ENCODE measurements at regions not wholly inside any gene's neighbourhood (a gene's known extent, or its start where the extent isn't known, plus 50 kb on each side); places are given as distances from the start of the nearest gene placed in this dataset.

DNA sequence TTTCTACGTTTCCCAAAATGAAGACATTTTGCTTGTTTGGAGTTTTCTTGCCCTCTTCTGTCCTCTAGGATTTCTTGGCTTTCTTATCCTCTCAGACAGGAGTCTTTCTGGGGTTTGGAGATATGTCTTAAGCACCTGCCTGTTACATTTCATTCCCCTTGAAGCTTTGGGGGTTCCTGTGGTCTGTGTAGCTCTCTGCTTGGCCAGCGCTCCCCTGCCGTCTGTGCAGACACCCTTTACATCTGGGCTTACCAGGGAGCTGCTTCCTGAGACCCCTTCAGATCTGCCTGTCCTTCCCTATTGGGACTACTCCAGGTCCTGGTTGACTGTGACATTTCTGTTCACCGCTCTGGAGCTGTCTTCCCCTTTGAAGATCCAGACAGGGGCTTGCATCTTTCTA is 171.9 kb upstream of the CSF3R start:
- no peak for TF ChIP-seq POLR2A (IDR thresholded peaks at IDR 0.05)
- TF ChIP-seq, protein P1, sequence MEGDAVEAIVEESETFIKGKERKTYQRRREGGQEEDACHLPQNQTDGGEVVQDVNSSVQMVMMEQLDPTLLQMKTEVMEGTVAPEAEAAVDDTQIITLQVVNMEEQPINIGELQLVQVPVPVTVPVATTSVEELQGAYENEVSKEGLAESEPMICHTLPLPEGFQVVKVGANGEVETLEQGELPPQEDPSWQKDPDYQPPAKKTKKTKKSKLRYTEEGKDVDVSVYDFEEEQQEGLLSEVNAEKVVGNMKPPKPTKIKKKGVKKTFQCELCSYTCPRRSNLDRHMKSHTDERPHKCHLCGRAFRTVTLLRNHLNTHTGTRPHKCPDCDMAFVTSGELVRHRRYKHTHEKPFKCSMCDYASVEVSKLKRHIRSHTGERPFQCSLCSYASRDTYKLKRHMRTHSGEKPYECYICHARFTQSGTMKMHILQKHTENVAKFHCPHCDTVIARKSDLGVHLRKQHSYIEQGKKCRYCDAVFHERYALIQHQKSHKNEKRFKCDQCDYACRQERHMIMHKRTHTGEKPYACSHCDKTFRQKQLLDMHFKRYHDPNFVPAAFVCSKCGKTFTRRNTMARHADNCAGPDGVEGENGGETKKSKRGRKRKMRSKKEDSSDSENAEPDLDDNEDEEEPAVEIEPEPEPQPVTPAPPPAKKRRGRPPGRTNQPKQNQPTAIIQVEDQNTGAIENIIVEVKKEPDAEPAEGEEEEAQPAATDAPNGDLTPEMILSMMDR (IDR thresholded peaks at IDR 0.05 in 4 of 5, conservative IDR thresholded peaks at IDR 0.05 in 1 of 5) = no peak
- no peak overlapping the region for H3K27ac ChIP-seq
- DNase-seq (no peak), ATAC-seq (no peak)
- peaks cover 0 to 18% (median 5%) of the 10 kb centered on the region in 3 donors for H3K27me3 ChIP-seq
- intact Hi-C loops (cut with DNase I; ENCODE audit: low total_unique reads) = no loop called here
- no peaks in the 10 kb centered on the region for H3K36me3 ChIP-seq
- in situ Hi-C loops (cut with MboI; ENCODE audit: low sequenced_read_pairs in 4 of 4) = no loop called here
- H3K4me1 ChIP-seq = no peaks in the 10 kb centered on the region
- H3K4me3 ChIP-seq = no peak overlapping the region
- no peaks in the 10 kb centered on the region for H3K9me3 ChIP-seq

DNA sequence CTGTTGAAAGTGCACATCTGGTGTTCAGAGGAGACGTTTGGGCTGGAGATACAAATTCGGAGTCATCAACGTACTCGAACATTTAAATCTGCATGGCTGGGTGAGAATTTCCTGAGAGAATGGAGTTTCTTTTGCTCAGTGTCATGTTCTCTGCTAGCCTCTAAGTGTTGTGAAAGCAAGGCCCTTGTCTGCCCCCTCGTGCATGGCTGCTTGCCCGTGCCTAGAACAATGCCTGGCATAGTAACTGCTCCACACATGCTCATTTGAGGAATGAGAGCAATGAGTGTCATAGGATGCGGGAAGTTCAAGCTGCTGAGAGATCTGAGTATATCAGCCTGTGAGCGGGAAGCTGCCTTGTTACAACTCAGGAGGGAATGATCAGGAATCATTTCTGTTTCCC is 171.1 kb upstream of the CSF3R start:
- no peak for DNase-seq
- intact Hi-C loops (cut with DNase I; ENCODE audit: low total_unique reads) = no loop called here
- Histone ChIP-seq H3K4me1 (no peaks in the 10 kb centered on the region), H3K27me3 (peaks cover 0 to 22% (median 5%) of the 10 kb centered on the region in 3 donors), H3K9me3 (no peaks in the 10 kb centered on the region), H3K4me3 (no peak overlapping the region), H3K36me3 (no peaks in the 10 kb centered on the region), H3K27ac (no peak overlapping the region)
- no peak for ATAC-seq
- in situ Hi-C loops (cut with MboI; ENCODE audit: low sequenced_read_pairs in 4 of 4) = no loop called here
- TF ChIP-seq, protein P1 (IDR thresholded peaks at IDR 0.05 in 4 of 5, conservative IDR thresholded peaks at IDR 0.05 in 1 of 5) = no peak
- TF ChIP-seq POLR2A (IDR thresholded peaks at IDR 0.05) = no peak

DNA sequence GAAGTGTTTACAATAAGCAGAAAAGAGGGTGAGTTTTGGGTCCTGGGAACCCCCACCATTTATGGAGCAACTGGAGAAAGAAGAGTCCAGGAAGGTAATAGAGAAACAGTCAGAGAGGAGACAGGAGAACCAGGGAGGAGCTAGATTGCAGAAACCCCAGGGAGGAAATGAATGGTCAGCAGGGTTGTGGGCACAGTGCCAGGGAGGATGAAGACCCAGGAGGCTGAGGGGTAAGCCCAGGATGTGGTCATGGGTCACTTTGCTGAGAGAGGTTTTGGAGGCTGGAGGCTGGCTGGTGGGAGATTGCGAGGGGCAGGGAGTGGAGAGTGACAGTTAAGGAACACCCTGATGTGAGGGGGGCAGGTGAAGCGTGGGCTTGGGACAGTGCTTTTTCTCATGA is 169.9 kb upstream of the CSF3R start:
- DNase-seq = no peak
- in situ Hi-C loops (cut with MboI; ENCODE audit: low sequenced_read_pairs in 4 of 4) (no loop called here), intact Hi-C loops (cut with DNase I; ENCODE audit: low total_unique reads) (no loop called here)
- H3K9me3 ChIP-seq = no peaks in the 10 kb centered on the region
- H3K4me1 ChIP-seq = no peaks in the 10 kb centered on the region
- H3K36me3 ChIP-seq = no peaks in the 10 kb centered on the region
- peaks cover 0 to 22% (median 5%) of the 10 kb centered on the region in 3 donors for H3K27me3 ChIP-seq
- no peak overlapping the region for H3K4me3 ChIP-seq
- no peak overlapping the region for H3K27ac ChIP-seq
- no peak for ATAC-seq
- TF ChIP-seq, protein P1 (IDR thresholded peaks at IDR 0.05 in 4 of 5, conservative IDR thresholded peaks at IDR 0.05 in 1 of 5) = no peak
- TF ChIP-seq POLR2A (IDR thresholded peaks at IDR 0.05) = no peak

DNA sequence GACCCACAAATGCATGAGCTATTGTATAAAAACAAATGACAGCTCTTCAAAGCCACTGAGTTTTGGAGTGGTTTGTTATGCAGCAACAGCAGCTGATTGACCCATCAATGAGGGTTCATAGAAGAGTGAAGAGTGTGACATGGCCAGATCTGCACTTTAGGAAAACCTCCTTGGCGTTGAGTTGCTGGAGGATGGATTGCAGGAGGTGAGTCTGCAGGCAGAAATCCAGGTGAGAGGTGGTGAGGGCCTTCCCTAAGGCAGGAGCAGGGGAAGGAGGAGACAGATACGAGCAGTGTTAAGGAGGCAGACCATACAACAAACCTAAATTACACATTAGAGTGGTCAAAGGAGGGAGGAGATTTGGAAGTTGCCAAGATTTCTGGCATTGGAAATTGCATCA is 169.3 kb upstream of the CSF3R start:
- Histone ChIP-seq H3K27me3 (peaks cover 0 to 21% (median 5%) of the 10 kb centered on the region in 3 donors), H3K36me3 (no peaks in the 10 kb centered on the region), H3K4me1 (no peaks in the 10 kb centered on the region), H3K27ac (no peak overlapping the region), H3K4me3 (no peak overlapping the region), H3K9me3 (no peaks in the 10 kb centered on the region)
- DNase-seq = no peak
- ATAC-seq = no peak
- in situ Hi-C loops (cut with MboI; ENCODE audit: low sequenced_read_pairs in 4 of 4) = no loop called here
- no peak for TF ChIP-seq POLR2A (IDR thresholded peaks at IDR 0.05)
- TF ChIP-seq, protein P1 (IDR thresholded peaks at IDR 0.05 in 4 of 5, conservative IDR thresholded peaks at IDR 0.05 in 1 of 5) = no peak
- intact Hi-C loops (cut with DNase I; ENCODE audit: low total_unique reads) = no loop called here

All from gastrocnemius medialis (tissue), 4 donors.